GM12892 (cell line): ENCODE measurements at regions not wholly inside any gene's neighbourhood (a gene's known extent, or its start where the extent isn't known, plus 50 kb on each side); places are given as distances from the start of the nearest gene placed in this dataset.

ENCODE experiments used
- POLR2A ChIP-seq: IDR thresholded peaks from 2 replicates; pipeline ENCODE4 v1.6.1; 2011; ENCODE audit warnings: low read depth, low read length, control low read depth
- POLR2AphosphoS5 ChIP-seq: IDR thresholded peaks from 2 replicates; pipeline ENCODE4 v1.6.1; 2011; ENCODE audit warnings: low read depth, low read length, control low read depth
- TAF1 ChIP-seq: IDR thresholded peaks from 2 replicates; pipeline ENCODE4 v1.6.1; 2011; ENCODE audit warnings: low read depth, mild to moderate bottlenecking, control low read depth, low read length, borderline replicate concordance

DNA sequence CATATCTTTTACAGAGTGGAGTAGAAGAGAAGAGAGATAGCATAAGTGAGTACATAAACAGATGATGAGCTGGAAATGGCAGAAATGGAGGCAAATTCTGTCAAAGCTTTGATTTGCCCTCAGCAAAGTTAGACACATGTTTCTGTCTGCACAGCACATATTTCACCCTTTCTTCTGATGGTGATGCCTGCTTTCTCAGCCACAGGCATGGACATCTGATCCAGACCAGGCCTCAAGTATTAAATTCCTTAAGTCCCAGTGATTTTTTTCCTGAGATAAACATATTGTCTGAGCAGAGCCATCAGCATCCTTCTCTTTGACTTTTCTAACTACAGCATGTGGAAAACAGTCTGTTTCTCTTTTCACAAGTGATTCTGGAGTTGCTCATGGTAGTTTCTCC, 409.8 kb downstream of the MAN2A1 start:
- no peak for TF ChIP-seq POLR2A
- no peak for TF ChIP-seq TAF1
- TF ChIP-seq POLR2AphosphoS5: no peak
